Calu3 (cell line): ENCODE measurements at regions not wholly inside any gene's neighbourhood (a gene's known extent, or its start where the extent isn't known, plus 50 kb on each side); places are given as distances from the start of the nearest gene placed in this dataset.

Experiments used
- BruUV-seq: library from RNA; stranded (reverse); fragments of 400-500 nt; replicated peaks from 2 replicates; lab custom pipeline; 2021; lab: Mats Ljungman, UMichigan
- CTCF ChIA-PET: fragments of 300-600 bp; sonication (Branson Sonifier 250); formaldehyde crosslinking; loops from one replicate; lab custom pipeline; 2022; ENCODE audit warnings: antibody characterized with exemption; lab: Charles Lee
- DNase-seq: peaks from one replicate; pipeline ENCODE4 v3.0.0; 2022
- H3K27ac Mint-ChIP-seq: one replicate; pipeline ENCODE4 v1.8.0; 2022; ENCODE audit warnings: mixed read lengths; ENCODE audit not compliant: unreplicated experiment
- H3K27me3 Mint-ChIP-seq: one replicate; pipeline ENCODE4 v1.8.0; 2022; ENCODE audit warnings: mixed read lengths; ENCODE audit not compliant: unreplicated experiment
- H3K36me3 Mint-ChIP-seq: one replicate; pipeline ENCODE4 v1.8.0; 2022; ENCODE audit warnings: mild to moderate bottlenecking, moderate library complexity, mixed read lengths; ENCODE audit not compliant: insufficient read depth, unreplicated experiment
- H3K4me1 Mint-ChIP-seq: one replicate; pipeline ENCODE4 v1.8.0; 2022; ENCODE audit warnings: mild to moderate bottlenecking, low read depth, mixed read lengths; ENCODE audit not compliant: unreplicated experiment
- H3K4me3 Mint-ChIP-seq: one replicate; pipeline ENCODE4 v1.8.0; 2022; ENCODE audit warnings: mild to moderate bottlenecking, low read depth, moderate library complexity, mixed read lengths; ENCODE audit not compliant: unreplicated experiment
- H3K9me3 Mint-ChIP-seq: one replicate; pipeline ENCODE4 v1.8.0; 2022; ENCODE audit warnings: low read depth, mixed read lengths; ENCODE audit not compliant: unreplicated experiment
- intact Hi-C: fragments of 100-400 bp; cut with micrococcal nuclease; formaldehyde crosslinking; loops from one replicate; pipeline ENCODE4 v1.10.0; 2022; ENCODE audit not compliant: unreplicated experiment
- TF ChIP-seq, protein P1 (sequence below): fragments of 200-600 bp; IDR thresholded peaks from one replicate; pipeline ENCODE4 v1.8.0; 2022; ENCODE audit warnings: antibody characterized with exemption; ENCODE audit not compliant: unreplicated experiment

DNA sequence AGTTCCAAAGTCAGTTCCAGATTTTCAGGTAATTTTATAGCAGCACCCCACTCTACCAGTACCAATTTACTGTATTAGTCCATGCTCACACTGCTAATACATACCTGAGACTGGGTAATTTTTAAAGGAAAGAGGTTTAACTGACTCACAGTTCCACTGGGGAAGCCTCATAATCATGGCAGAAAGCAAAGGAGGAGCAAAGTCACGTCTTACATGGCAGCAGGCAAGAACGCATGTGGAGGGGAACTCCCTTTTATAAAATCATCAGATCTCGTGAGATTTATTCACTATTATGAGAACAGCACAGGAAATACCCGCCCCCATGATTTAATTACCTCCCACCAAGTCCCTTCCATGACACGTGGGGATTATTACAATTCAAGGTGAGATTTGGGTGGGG, 142.4 kb downstream of the AHR start:
- TF ChIP-seq, protein P1, sequence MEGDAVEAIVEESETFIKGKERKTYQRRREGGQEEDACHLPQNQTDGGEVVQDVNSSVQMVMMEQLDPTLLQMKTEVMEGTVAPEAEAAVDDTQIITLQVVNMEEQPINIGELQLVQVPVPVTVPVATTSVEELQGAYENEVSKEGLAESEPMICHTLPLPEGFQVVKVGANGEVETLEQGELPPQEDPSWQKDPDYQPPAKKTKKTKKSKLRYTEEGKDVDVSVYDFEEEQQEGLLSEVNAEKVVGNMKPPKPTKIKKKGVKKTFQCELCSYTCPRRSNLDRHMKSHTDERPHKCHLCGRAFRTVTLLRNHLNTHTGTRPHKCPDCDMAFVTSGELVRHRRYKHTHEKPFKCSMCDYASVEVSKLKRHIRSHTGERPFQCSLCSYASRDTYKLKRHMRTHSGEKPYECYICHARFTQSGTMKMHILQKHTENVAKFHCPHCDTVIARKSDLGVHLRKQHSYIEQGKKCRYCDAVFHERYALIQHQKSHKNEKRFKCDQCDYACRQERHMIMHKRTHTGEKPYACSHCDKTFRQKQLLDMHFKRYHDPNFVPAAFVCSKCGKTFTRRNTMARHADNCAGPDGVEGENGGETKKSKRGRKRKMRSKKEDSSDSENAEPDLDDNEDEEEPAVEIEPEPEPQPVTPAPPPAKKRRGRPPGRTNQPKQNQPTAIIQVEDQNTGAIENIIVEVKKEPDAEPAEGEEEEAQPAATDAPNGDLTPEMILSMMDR, result no peak
- peaks cover 3% of the 10 kb centered on the region for H3K9me3 Mint-ChIP-seq
- intact Hi-C loops, result loop anchor here (5.0 kb wide), 1 partner anchor 66 kb away; no protein-coding TSS in a partner anchor

DNA sequence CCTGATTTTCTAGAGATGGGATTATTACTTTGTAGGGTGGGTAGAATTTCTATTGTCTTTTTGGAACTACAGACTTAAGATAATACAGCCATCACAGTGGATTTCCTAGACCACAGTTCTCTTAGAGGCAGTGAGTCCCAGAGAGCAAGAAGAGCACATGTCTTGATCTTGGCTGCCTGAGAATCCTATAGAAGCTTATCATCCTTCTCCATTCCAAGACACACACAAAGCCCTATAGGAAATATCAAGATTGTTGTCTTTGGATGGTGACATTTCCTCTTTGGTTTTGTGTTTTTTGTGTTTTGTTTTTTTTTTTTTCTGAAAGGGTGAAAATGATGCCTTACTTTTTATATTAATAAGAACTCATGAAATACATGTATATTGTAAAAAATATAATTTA, 143.1 kb downstream of the AHR start:
- no peak overlapping the region for H3K4me3 Mint-ChIP-seq
- H3K27me3 Mint-ChIP-seq, result no peaks in the 10 kb centered on the region
- peaks cover 67% of the 10 kb centered on the region for H3K4me1 Mint-ChIP-seq
- no peak for DNase-seq
- H3K9me3 Mint-ChIP-seq, result peaks cover 3% of the 10 kb centered on the region
- BruUV-seq, result no TSS peak
- H3K36me3 Mint-ChIP-seq, result peaks cover 14% of the 10 kb centered on the region
- intact Hi-C loops, result loop anchor here (5.0 kb wide), 1 partner anchor 66 kb away; no protein-coding TSS in a partner anchor
- CTCF ChIA-PET, result interaction anchor here (0.7 kb wide), 1 partner anchor 33 kb away, joined by 5 read pairs; no protein-coding TSS in a partner anchor
- no peak overlapping the region for H3K27ac Mint-ChIP-seq
- TF ChIP-seq, protein P1, result no peak

More for the DNA sequence above, 142.4 kb downstream of the AHR start:
- BruUV-seq, result no TSS peak
- Mint-ChIP-seq H3K27ac (peak overlapping the region; percentile 27), H3K27me3 (no peaks in the 10 kb centered on the region), H3K4me1 (peaks cover 62% of the 10 kb centered on the region), H3K4me3 (no peak overlapping the region), H3K36me3 (peaks cover 14% of the 10 kb centered on the region)
- DNase-seq, result no peak
- CTCF ChIA-PET, result no interaction called here

- no peaks in the 10 kb centered on the region for H3K27me3 Mint-ChIP-seq
- no TSS peak for BruUV-seq
- TF ChIP-seq, protein P1, result no peak
- CTCF ChIA-PET, result no interaction called here
- H3K4me1 Mint-ChIP-seq, result peaks cover 76% of the 10 kb centered on the region
- peaks cover 16% of the 10 kb centered on the region for H3K9me3 Mint-ChIP-seq
- intact Hi-C loops, result loop anchor here (2.0 to 5.0 kb wide), 2 partner anchors 63 to 79 kb away; no protein-coding TSS in a partner anchor
- peak overlapping the region; percentile 20 for H3K4me3 Mint-ChIP-seq
- no peak for DNase-seq
- H3K27ac Mint-ChIP-seq, result peak overlapping the region; percentile 74
- peaks cover 8% of the 10 kb centered on the region for H3K36me3 Mint-ChIP-seq
Observed at GRCh38 chr7:17444151-17444550, 145.7 kb downstream of the AHR start.

DNA sequence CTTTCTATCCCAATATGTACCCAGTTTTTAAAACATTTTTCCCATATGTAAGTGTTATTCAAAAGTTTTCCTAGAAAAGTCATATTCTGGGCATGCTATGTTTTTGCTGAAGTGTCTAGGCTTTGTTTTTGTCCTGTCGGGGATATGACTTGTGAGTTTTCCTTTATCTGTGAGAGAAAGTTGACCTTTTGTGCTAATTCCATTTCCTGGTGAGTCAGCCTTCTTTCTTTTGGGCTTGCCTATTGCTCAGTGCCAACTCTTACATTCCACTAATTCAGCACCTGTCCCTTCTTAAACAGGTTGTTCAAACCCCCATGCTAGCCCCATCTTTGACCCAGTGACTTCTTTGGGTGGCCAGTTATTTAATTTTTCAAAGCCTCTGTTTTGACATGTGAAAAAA, 146.2 kb downstream of the AHR start:
- no TSS peak for BruUV-seq
- H3K4me1 Mint-ChIP-seq, result peaks cover 71% of the 10 kb centered on the region
- H3K9me3 Mint-ChIP-seq, result peaks cover 16% of the 10 kb centered on the region
- intact Hi-C loops, result loop anchor here (2.0 to 5.0 kb wide), 2 partner anchors 63 to 78 kb away; no protein-coding TSS in a partner anchor
- CTCF ChIA-PET, result interaction anchor here (0.6 to 0.7 kb wide), 2 partner anchors 29 to 880 kb away, joined by 3 read pairs; no protein-coding TSS in a partner anchor
- TF ChIP-seq, protein P1, result no peak
- DNase-seq, result peak; percentile 53
- H3K27me3 Mint-ChIP-seq, result no peaks in the 10 kb centered on the region
- peak overlapping the region; percentile 74 for H3K27ac Mint-ChIP-seq
- peak overlapping the region; percentile 20 for H3K4me3 Mint-ChIP-seq
- peaks cover 3% of the 10 kb centered on the region for H3K36me3 Mint-ChIP-seq
